H1 (cell line): ENCODE measurements at regions not wholly inside any gene's neighbourhood (a gene's known extent, or its start where the extent isn't known, plus 50 kb on each side); places are given as distances from the start of the nearest gene placed in this dataset.

Experiments used
- CTCF ChIA-PET: fragments of 300-600 bp; sonication (Branson Sonifier 250); formaldehyde crosslinking; loops from one replicate; lab custom pipeline; 2021; ENCODE audit not compliant: partially characterized antibody; lab: Charles Lee
- POLR2A ChIA-PET: fragments of 300-600 bp; sonication (Branson Sonifier 250); formaldehyde crosslinking; loops from one replicate; lab custom pipeline; 2021; ENCODE audit warnings: inconsistent platforms; ENCODE audit not compliant: partially characterized antibody; lab: Charles Lee
- DNase-seq, 2 experiments: peaks; one replicate each; pipeline versions ENCODE4 v3.0.0 to v3.0.0-alpha.2; 2010 to 2022; ENCODE audit warnings: low spot score in 2 of 2, low read depth in 1 of 2, mixed read lengths in 1 of 2
- FAIRE-seq: peaks from 2 replicates; lab custom pipeline; 2011; peaks lifted over from hg19 to GRCh38; lab: Jason Lieb, UNC
- H2AFZ ChIP-seq: 2 replicates; pipeline ENCODE4 v1.8.1; 2012; ENCODE audit warnings: low read length, inconsistent platforms
- H2AK5ac ChIP-seq: 2 replicates; pipeline ENCODE4 v1.6.1; 2013; ENCODE audit warnings: low read depth, low read length
- H2BK120ac ChIP-seq: replicated peaks from 2 replicates; pipeline ENCODE3; 2013; ENCODE audit warnings: low read depth, low read length, inconsistent platforms
- H2BK12ac ChIP-seq: 2 replicates; pipeline ENCODE4 v1.6.1; 2013; ENCODE audit warnings: low read depth, low read length
- H2BK15ac ChIP-seq: 2 replicates; pipeline ENCODE4 v1.6.1; 2013; ENCODE audit warnings: low read length
- H2BK20ac ChIP-seq: 2 replicates; pipeline ENCODE4 v1.6.1; 2013; ENCODE audit warnings: low read length
- H2BK5ac ChIP-seq: 2 replicates; pipeline ENCODE4 v1.6.1; 2013; ENCODE audit warnings: low read depth, low read length
- H3K14ac ChIP-seq: 2 replicates; pipeline ENCODE4 v1.6.1; 2013; ENCODE audit warnings: inconsistent platforms; ENCODE audit not compliant: insufficient read length
- H3K18ac ChIP-seq: 2 replicates; pipeline ENCODE4 v1.6.1; 2013; ENCODE audit warnings: low read length; ENCODE audit errors: extremely low read depth
- H3K23ac ChIP-seq: 2 replicates; pipeline ENCODE4 v1.6.1; 2013; ENCODE audit warnings: inconsistent platforms; ENCODE audit not compliant: insufficient read length
- H3K23me2 ChIP-seq: 2 replicates; pipeline ENCODE4 v1.6.1; 2013; ENCODE audit warnings: low read depth, low read length
- H3K27ac ChIP-seq: 2 replicates; pipeline ENCODE4 v1.6.1; 2011; ENCODE audit warnings: low read depth, low read length, inconsistent platforms
- H3K27me3 ChIP-seq, 4 experiments: replicated peaks in 1 of 4; 1 replicate in 1 of 4; 2 replicates in 3 of 4; pipeline versions ENCODE4 v1.6.1 to v1.8.1; 2011 to 2013; ENCODE audit warnings: low read length in 3 of 4, mild to moderate bottlenecking in 3 of 4, inconsistent platforms in 2 of 4, mixed read lengths in 2 of 4, moderate library complexity in 1 of 4; ENCODE audit not compliant: control insufficient read depth in 3 of 4, insufficient read depth in 3 of 4; ENCODE audit errors: extremely low read depth in 1 of 4
- H3K36me3 ChIP-seq, 4 experiments: 2 replicates each; pipeline versions ENCODE4 v1.6.1 to v1.8.1; 2011 to 2013; ENCODE audit warnings: mild to moderate bottlenecking in 4 of 4, low read length in 3 of 4, moderate library complexity in 2 of 4, control low read depth in 1 of 4, inconsistent platforms in 1 of 4; ENCODE audit not compliant: insufficient read depth in 4 of 4, control insufficient read depth in 2 of 4
- H3K4ac ChIP-seq: replicated peaks from 2 replicates; pipeline ENCODE3; 2013; ENCODE audit warnings: low read length, low read depth, mixed read lengths, inconsistent platforms; ENCODE audit not compliant: insufficient read length
- H3K4me1 ChIP-seq, 4 experiments: replicated peaks in 1 of 4; 1 replicate in 1 of 4; 2 replicates in 3 of 4; pipeline versions ENCODE4 v1.6.1 to v1.8.1; 2011 to 2013; ENCODE audit warnings: low read length in 3 of 4, inconsistent platforms in 2 of 4, mixed read lengths in 1 of 4; ENCODE audit not compliant: insufficient read depth in 4 of 4, control insufficient read depth in 3 of 4
- H3K4me2 ChIP-seq, 2 experiments: 2 replicates each; pipeline versions ENCODE4 v1.6.1 to v1.8.1; 2011 to 2013; ENCODE audit warnings: low read depth in 2 of 2, low read length in 2 of 2, control low read depth in 1 of 2, inconsistent platforms in 1 of 2, mild to moderate bottlenecking in 1 of 2; ENCODE audit not compliant: insufficient read depth in 1 of 2
- H3K4me3 ChIP-seq, 4 experiments: fragments of 200-600, 300-600 bp in 1 of 4; sonication (generic), shearing (Covaris generic), sonication (Bioruptor Twin) in 1 of 4; 2 replicates each; pipeline versions ENCODE4 v1.5.1 to v1.8.1; 2011 to 2016; ENCODE audit warnings: low read length in 4 of 4, low read depth in 3 of 4, control low read depth in 2 of 4, inconsistent platforms in 2 of 4, mild to moderate bottlenecking in 2 of 4, mixed read lengths in 1 of 4, moderate library complexity in 1 of 4; ENCODE audit not compliant: insufficient read depth in 2 of 4; ENCODE audit errors: extremely low read depth in 1 of 4
- H3K56ac ChIP-seq: replicated peaks from 2 replicates; pipeline ENCODE3; 2013; ENCODE audit warnings: low read depth, mild to moderate bottlenecking, mixed read lengths, low read length, inconsistent platforms; ENCODE audit not compliant: insufficient read length
- H3K79me1 ChIP-seq: 2 replicates; pipeline ENCODE4 v1.6.1; 2013; ENCODE audit warnings: low read depth, low read length, control low read depth
- H3K79me2 ChIP-seq, 2 experiments: 2 replicates each; pipeline versions ENCODE4 v1.6.1 to v1.8.1; 2012 to 2013; ENCODE audit warnings: low read length in 2 of 2, mild to moderate bottlenecking in 2 of 2, inconsistent platforms in 1 of 2; ENCODE audit not compliant: insufficient read depth in 2 of 2, control insufficient read depth in 1 of 2
- H3K9ac ChIP-seq, 4 experiments: replicated peaks in 1 of 4; 1 replicate in 1 of 4; 2 replicates in 3 of 4; pipeline versions ENCODE4 v1.6.1 to v1.8.1; 2011 to 2013; ENCODE audit warnings: low read depth in 3 of 4, low read length in 3 of 4, control low read depth in 2 of 4, mild to moderate bottlenecking in 2 of 4, moderate library complexity in 2 of 4, inconsistent platforms in 1 of 4; ENCODE audit errors: extremely low read depth in 1 of 4
- H3K9me3 ChIP-seq, 2 experiments: 2 replicates each; pipeline versions ENCODE4 v1.6.1 to v1.8.1; 2012 to 2013; ENCODE audit warnings: mild to moderate bottlenecking in 2 of 2, moderate library complexity in 2 of 2, control low read depth in 1 of 2, inconsistent platforms in 1 of 2, low read depth in 1 of 2, low read length in 1 of 2, mixed read lengths in 1 of 2; ENCODE audit not compliant: insufficient read depth in 2 of 2
- H4K20me1 ChIP-seq, 2 experiments: replicated peaks in 1 of 2; 2 replicates each; pipeline versions ENCODE3 to v1.8.1; 2011 to 2013; ENCODE audit warnings: inconsistent platforms in 2 of 2, low read length in 2 of 2, mild to moderate bottlenecking in 1 of 2; ENCODE audit not compliant: insufficient read depth in 2 of 2, control insufficient read depth in 1 of 2
- H4K5ac ChIP-seq: 2 replicates; pipeline ENCODE4 v1.6.1; 2013; ENCODE audit warnings: low read length, low read depth, mixed read lengths, inconsistent platforms; ENCODE audit not compliant: insufficient read length
- H4K8ac ChIP-seq: 2 replicates; pipeline ENCODE4 v1.8.0; 2013; ENCODE audit warnings: mild to moderate bottlenecking, moderate library complexity, low read length, inconsistent platforms; ENCODE audit not compliant: insufficient read depth; ENCODE audit errors: extremely low read depth
- H4K91ac ChIP-seq: replicated peaks from 2 replicates; pipeline ENCODE3; 2013; ENCODE audit warnings: low read length, mixed read lengths, inconsistent platforms; ENCODE audit not compliant: insufficient read length
- CHD1 ChIP-seq: IDR thresholded peaks from 2 replicates; pipeline ENCODE4 v1.6.1; 2012; ENCODE audit warnings: low read depth, low read length, improper control_type of control experiment
- CHD2 ChIP-seq: IDR thresholded peaks from 2 replicates; pipeline ENCODE4 v1.6.1; 2012; ENCODE audit warnings: low read length, improper control_type of control experiment
- EZH2 ChIP-seq: fragments of 200-600 bp; sonication (generic); IDR thresholded peaks from 2 replicates; pipeline ENCODE4 v1.7.1; 2012; ENCODE audit warnings: low read depth, mild to moderate bottlenecking, moderate library complexity, low read length, inconsistent platforms; ENCODE audit not compliant: severe bottlenecking
- GABPA ChIP-seq: IDR thresholded peaks from 2 replicates; pipeline ENCODE4 v1.6.1; 2011; ENCODE audit warnings: mild to moderate bottlenecking, low read length, moderate library complexity, borderline replicate concordance; ENCODE audit not compliant: insufficient read depth
- HDAC6 ChIP-seq: IDR thresholded peaks from one replicate; pipeline ENCODE4 v1.7.1; 2012; ENCODE audit warnings: low read depth, mild to moderate bottlenecking, inconsistent platforms, low read length, moderate library complexity
- NANOG ChIP-seq: IDR thresholded peaks from 2 replicates; pipeline ENCODE4 v1.6.1; 2011; ENCODE audit warnings: low read length, low read depth, mild to moderate bottlenecking, inconsistent platforms; ENCODE audit not compliant: insufficient read depth, poor library complexity, severe bottlenecking
- POLR2A ChIP-seq, 2 experiments: IDR thresholded peaks; 1 replicate in 1 of 2; 2 replicates in 1 of 2; pipeline ENCODE4 v1.6.1; 2011; ENCODE audit warnings: low read depth in 2 of 2, low read length in 2 of 2, mild to moderate bottlenecking in 2 of 2; ENCODE audit errors: control extremely low read depth in 1 of 2
- RAD21 ChIP-seq, 2 experiments: IDR thresholded peaks in 1 of 2; conservative IDR thresholded peaks in 1 of 2; 2 replicates each; pipeline ENCODE4 v1.6.1; 2011; ENCODE audit warnings: low read depth in 2 of 2, low read length in 2 of 2, improper control_type of control experiment in 1 of 2, inconsistent platforms in 1 of 2, mild to moderate bottlenecking in 1 of 2, moderate library complexity in 1 of 2
- RBBP5 ChIP-seq: IDR thresholded peaks from 2 replicates; pipeline ENCODE4 v1.7.1; 2012; ENCODE audit warnings: low read depth, mild to moderate bottlenecking, inconsistent platforms, low read length, moderate library complexity, borderline replicate concordance
- SP4 ChIP-seq: IDR thresholded peaks from 2 replicates; pipeline ENCODE4 v1.6.1; 2012; ENCODE audit warnings: low read length, inconsistent platforms
- SUZ12 ChIP-seq: fragments of 200-600 bp; sonication (generic); IDR thresholded peaks from 2 replicates; pipeline ENCODE4 v1.6.1; 2012; ENCODE audit warnings: mild to moderate bottlenecking, inconsistent platforms, low read length, moderate library complexity, mixed read lengths
- ZNF274 ChIP-seq: IDR thresholded peaks from 2 replicates; pipeline ENCODE4 v1.7.0; 2012; ENCODE audit warnings: low read length, borderline replicate concordance; ENCODE audit errors: extremely low read depth
- WGBS, 2 experiments: shearing (Covaris generic) in 1 of 2; methylation state at CpG; one replicate each; pipeline versions ENCODE4 v1.1.6 to v1.1.7; 2013 to 2015; ENCODE audit warnings: low lambda C conversion rate in 2 of 2, mixed read lengths in 2 of 2, inconsistent platforms in 1 of 2, low coverage in 1 of 2, missing lambda C conversion rate in 1 of 2; ENCODE audit not compliant: insufficient replicate concordance in 2 of 2, insufficient coverage in 1 of 2, insufficient read length in 1 of 2; ENCODE audit errors: extremely low coverage in 1 of 2, missing lambda C conversion rate in 1 of 2; 5-methylcytosine and 5-hydroxymethylcytosine counted together

- H4K91ac ChIP-seq, result no peak overlapping the region
- H3K79me1 ChIP-seq, result no peaks in the 10 kb centered on the region
- no peaks in the 10 kb centered on the region for H4K20me1 ChIP-seq
- no peak overlapping the region for H2BK15ac ChIP-seq
- no peak overlapping the region for H3K4ac ChIP-seq
- ChIA-PET CTCF (interaction anchor here (1.6 kb wide), 1 partner anchor 10 kb away, joined by 3 read pairs; no protein-coding TSS in a partner anchor), POLR2A (no interaction called here)
- H3K79me2 ChIP-seq, result no peaks in the 10 kb centered on the region
- H2BK5ac ChIP-seq, result no peak overlapping the region
- no peak overlapping the region for H2AFZ ChIP-seq
- no peak overlapping the region for H2BK20ac ChIP-seq
- no peak overlapping the region for H3K18ac ChIP-seq
- H3K4me3 ChIP-seq, result no peak overlapping the region
- H4K8ac ChIP-seq, result no peak overlapping the region
- H3K9ac ChIP-seq, result no peak overlapping the region
- H3K27me3 ChIP-seq, result no peaks in the 10 kb centered on the region
- no peak overlapping the region for H3K27ac ChIP-seq
- H3K23me2 ChIP-seq, result no peaks in the 10 kb centered on the region
- no peak overlapping the region for H3K14ac ChIP-seq
- no peak for FAIRE-seq
- DNase-seq, result no peak
- no peaks in the 10 kb centered on the region for H3K36me3 ChIP-seq
- H3K4me1 ChIP-seq, result peaks cover 0 to 3% (median 2%) of the 10 kb centered on the region in 4 experiments; a peak in 4 of 7 replicates
- no peak overlapping the region for H2BK120ac ChIP-seq
- no peak overlapping the region for H2AK5ac ChIP-seq
- WGBS, 2 experiments, result 77% methylated on average over 4 of the region's 4 CpGs; no CpG with 5 or more reads in 1 of the 2 experiments
- no peak overlapping the region for H4K5ac ChIP-seq
- H3K56ac ChIP-seq, result no peak overlapping the region
- no peak overlapping the region for H3K4me2 ChIP-seq
- no peak overlapping the region for H2BK12ac ChIP-seq
- H3K23ac ChIP-seq, result no peak overlapping the region
- H3K9me3 ChIP-seq, result no peaks in the 10 kb centered on the region
- TF ChIP-seq RBBP5 (no peak), CHD2 (no peak), NANOG (no peak), SP4 (no peak), RAD21 (IDR thresholded peaks at IDR 0.05 in 1 of 2, conservative IDR thresholded peaks at IDR 0.05 in 1 of 2; ENCODE audit: low read depth in 2 of 2, low read length in 2 of 2) (no peak), CHD1 (no peak), POLR2A (IDR thresholded peaks at IDR 0.05; ENCODE audit: control extremely low read depth in 1 of 2, low read depth in 2 of 2, low read length in 2 of 2) (no peak), GABPA (no peak), EZH2 (no peak), HDAC6 (no peak), SUZ12 (no peak), ZNF274 (no peak)
Measured at GRCh38 chr10:2541176-2541575, 526.2 kb upstream of the PFKP start.
